Urinary bladder (tissue), 3 donors: ENCODE measurements at regions not wholly inside any gene's neighbourhood (a gene's known extent, or its start where the extent isn't known, plus 50 kb on each side); places are given as distances from the start of the nearest gene placed in this dataset.
"Not testable (repeated sequence)": the region's sequence is repeated elsewhere in the genome, so short reads cannot be mapped to it uniquely, and the experiment has no call there.

ENCODE experiments used
- DNase-seq: peaks from one replicate; pipeline ENCODE4 v3.0.0-alpha.2; 2015; ENCODE audit errors: extremely low spot score
- H3K27ac ChIP-seq: one replicate; pipeline ENCODE4 v1.5.1; 2013; ENCODE audit warnings: low read depth, mild to moderate bottlenecking, moderate library complexity
- H3K36me3 ChIP-seq: one replicate; pipeline ENCODE4 v1.6.1; 2013; ENCODE audit warnings: mild to moderate bottlenecking, moderate library complexity; ENCODE audit not compliant: insufficient read depth
- H3K4me1 ChIP-seq: one replicate; pipeline ENCODE4 v1.6.1; 2013; ENCODE audit warnings: mild to moderate bottlenecking, moderate library complexity; ENCODE audit not compliant: insufficient read depth
- H3K4me3 ChIP-seq: one replicate; pipeline ENCODE4 v1.5.1; 2013; ENCODE audit warnings: low read depth, low read length
- WGBS: extraction: QIAGEN DNeasy Blood & Tissue Kit; methylation state at CpG from one replicate; pipeline ENCODE4 v1.1.7; 2013; 5-methylcytosine and 5-hydroxymethylcytosine counted together
- donor health status: healthy with polysubstance abuse.
- donor health status: healthy.

DNA sequence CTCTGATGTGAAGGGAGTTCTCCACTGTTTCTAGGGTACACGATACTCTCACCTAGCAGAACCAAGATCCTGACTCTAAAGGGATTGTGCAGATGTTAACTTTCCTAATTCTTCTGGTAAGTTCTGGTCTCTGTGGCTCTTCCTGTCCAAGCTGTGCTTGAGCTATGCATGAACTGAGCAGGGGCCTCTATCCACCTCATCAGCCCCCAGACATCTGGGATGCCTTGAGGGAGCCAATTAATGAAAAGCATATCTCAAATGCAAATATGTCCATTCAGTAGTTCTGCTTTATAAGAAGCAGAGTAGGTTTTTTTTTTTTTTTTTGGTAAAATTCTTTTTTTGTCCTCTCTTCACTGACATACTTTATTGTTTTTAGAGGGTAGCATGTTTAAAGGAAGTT is 89.6 kb downstream of the POLR2M start:
- Histone ChIP-seq H3K4me1 (no peaks in the 10 kb centered on the region), H3K4me3 (no peak overlapping the region), H3K27ac (no peak overlapping the region), H3K36me3 (no peaks in the 10 kb centered on the region)
- no peak for DNase-seq
- 97% methylated on average over 1 of the region's 1 CpG for WGBS

DNA sequence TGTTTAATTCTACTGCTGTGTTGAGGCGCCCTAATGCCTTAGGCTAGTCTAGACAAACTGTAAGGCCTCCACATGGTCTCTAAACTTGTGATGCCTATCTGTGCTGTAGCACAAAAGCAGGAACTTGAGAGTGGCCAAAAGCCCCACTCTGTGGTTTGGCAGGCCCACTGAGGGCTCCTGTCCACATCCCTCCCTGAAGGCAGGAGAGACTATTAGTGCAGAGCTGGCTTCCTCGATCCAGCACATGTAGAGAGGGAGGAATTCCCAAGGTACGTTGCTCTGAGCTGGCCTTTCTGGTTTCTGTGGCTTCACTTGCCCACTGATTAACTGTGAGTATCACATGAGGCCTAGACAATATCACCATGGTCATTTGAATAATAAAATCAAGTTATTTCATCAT is 90.6 kb downstream of the POLR2M start:
- H3K4me1 ChIP-seq = no peaks in the 10 kb centered on the region
- no peak overlapping the region for H3K27ac ChIP-seq
- H3K4me3 ChIP-seq = no peak overlapping the region
- DNase-seq = no peak
- WGBS = 79% methylated on average over 3 of the region's 3 CpGs
- H3K36me3 ChIP-seq = no peaks in the 10 kb centered on the region

DNA sequence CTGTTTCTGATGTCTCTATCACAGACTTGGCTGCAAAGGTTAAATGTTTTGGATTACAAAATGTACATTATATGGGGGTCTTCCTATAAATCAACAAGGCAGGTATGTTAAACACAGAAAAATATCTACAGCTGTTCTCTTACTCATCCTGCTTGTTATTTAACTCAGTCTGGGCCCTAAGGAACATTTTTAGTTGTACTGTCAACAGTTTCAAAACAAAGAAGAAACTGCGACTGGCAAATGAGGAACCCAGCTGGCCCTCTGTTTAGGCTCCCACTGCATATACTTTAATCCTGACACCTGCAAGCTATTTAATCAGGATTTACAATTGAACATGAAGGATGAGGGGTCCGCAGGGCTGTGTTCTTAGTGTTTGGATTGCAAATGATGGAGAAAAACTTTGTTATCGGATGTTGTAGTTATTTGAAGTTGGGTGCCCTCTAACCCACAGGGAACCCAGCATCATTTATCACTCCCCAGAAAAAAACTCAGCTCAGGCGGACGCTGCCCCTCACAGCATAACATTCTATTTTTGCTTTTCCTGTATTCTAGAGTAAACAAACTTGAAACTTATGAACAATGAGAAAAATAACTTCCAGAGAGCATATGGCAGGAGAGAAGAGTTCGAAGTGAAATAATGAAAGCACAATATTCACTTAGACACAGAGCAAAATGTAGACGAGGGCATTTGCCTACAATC is 91.2 kb downstream of the POLR2M start:
- H3K36me3 ChIP-seq = no peaks in the 10 kb centered on the region
- no peaks in the 10 kb centered on the region for H3K4me1 ChIP-seq
- no peak for DNase-seq
- no peak overlapping the region for H3K4me3 ChIP-seq
- WGBS = 62% methylated on average over 7 of the region's 7 CpGs
- H3K27ac ChIP-seq = no peak overlapping the region

GRCh38 chr15:57806003-57806402 is 99.5 kb downstream of the POLR2M start:
- H3K36me3 ChIP-seq = no peaks in the 10 kb centered on the region
- H3K4me3 ChIP-seq = no peak overlapping the region
- H3K4me1 ChIP-seq = no peaks in the 10 kb centered on the region
- 67% methylated on average over 7 of the region's 7 CpGs for WGBS
- H3K27ac ChIP-seq = no peak overlapping the region
- DNase-seq = no peak

DNA sequence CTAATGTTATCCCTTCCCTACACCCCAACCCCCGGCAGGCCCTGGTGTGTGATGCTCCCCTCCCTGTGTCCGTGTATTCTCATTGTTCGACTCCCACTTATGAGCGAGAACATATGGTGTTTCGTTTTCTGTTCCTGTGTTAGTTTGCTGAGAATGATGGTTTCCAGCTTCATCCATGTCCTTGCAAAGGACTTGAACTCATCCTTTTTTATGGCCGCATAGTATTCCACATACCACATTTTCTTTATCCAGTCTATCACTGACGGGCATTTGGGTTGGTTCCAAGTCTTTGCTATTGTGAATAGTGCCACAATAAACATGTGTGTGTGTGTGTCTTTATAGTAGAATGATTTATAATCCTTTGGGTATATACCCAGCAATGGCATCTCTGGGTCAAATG is 102.8 kb downstream of the POLR2M start:
- DNase-seq, H3K36me3 ChIP-seq, H3K4me1 ChIP-seq, H3K27ac ChIP-seq, H3K4me3 ChIP-seq: not testable (repeated sequence)
- WGBS = 95% methylated on average over 7 of the region's 7 CpGs

GRCh38 chr15:57816599-57816998 is 110.1 kb downstream of the POLR2M start:
- WGBS = 75% methylated on average over 6 of the region's 6 CpGs
- no peak overlapping the region for H3K27ac ChIP-seq
- H3K36me3 ChIP-seq = no peaks in the 10 kb centered on the region
- H3K4me3 ChIP-seq = no peak overlapping the region
- no peaks in the 10 kb centered on the region for H3K4me1 ChIP-seq
- DNase-seq = no peak

DNA sequence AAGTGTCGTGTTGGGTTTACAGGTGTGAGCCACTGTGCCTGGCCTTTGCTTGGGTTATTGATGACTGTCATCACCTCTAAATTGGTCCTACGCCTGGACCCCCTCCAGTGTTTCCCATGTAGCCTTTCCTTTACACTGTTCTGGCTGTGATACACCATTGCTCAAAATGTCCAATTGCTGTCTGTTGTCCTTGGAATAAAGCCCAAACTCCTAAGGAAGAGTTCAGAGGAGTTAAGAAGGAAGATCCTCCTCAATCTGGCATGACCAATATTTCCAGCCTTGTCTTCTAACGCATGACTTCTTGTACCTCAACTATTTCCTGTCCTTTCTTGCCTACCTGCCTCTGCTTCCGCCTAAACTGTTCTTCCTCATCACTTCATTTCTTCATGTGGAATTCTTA is 113.1 kb downstream of the POLR2M start:
- Histone ChIP-seq H3K4me3 (no peak overlapping the region), H3K4me1 (no peaks in the 10 kb centered on the region), H3K36me3 (no peaks in the 10 kb centered on the region), H3K27ac (no peak overlapping the region)
- no peak for DNase-seq
- 81% methylated on average over 4 of the region's 4 CpGs for WGBS

- no peaks in the 10 kb centered on the region for H3K4me1 ChIP-seq
- no peaks in the 10 kb centered on the region for H3K36me3 ChIP-seq
- no peak for DNase-seq
- no peak overlapping the region for H3K27ac ChIP-seq
- 47% methylated on average over 2 of the region's 2 CpGs for WGBS
- H3K4me3 ChIP-seq = no peak overlapping the region
Observed at GRCh38 chr15:57820119-57820518, 113.6 kb downstream of the POLR2M start.

DNA sequence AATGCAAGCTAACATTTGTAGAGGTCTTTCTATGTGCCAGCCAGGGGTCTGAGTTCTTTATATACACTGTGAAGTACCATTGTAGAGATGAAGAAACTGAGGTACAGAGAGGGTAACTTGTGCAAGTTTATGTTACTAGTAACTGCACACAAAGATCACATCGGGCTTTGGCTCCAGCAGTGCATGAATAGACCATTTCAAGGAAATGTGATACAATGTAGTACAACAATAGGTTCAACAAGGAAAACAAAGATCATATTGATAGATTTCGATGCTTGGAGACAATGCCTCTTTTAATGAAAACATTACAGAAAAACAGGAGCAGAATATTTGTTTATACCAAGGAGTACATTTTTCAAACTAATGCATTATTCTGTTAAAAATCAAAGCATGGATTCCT is 115.3 kb downstream of the POLR2M start:
- DNase-seq = no peak
- Histone ChIP-seq H3K27ac (no peak overlapping the region), H3K4me1 (no peaks in the 10 kb centered on the region), H3K4me3 (no peak overlapping the region), H3K36me3 (no peaks in the 10 kb centered on the region)
- WGBS = 83% methylated on average over 2 of the region's 2 CpGs

GRCh38 chr15:57823325-57823882 is 116.9 kb downstream of the POLR2M start:
- Histone ChIP-seq H3K4me3 (no peak overlapping the region), H3K36me3 (no peaks in the 10 kb centered on the region), H3K27ac (no peak overlapping the region), H3K4me1 (no peaks in the 10 kb centered on the region)
- no peak for DNase-seq
- WGBS = 40% methylated on average over 6 of the region's 6 CpGs

GRCh38 chr15:57824186-57824585 is 117.7 kb downstream of the POLR2M start:
- Histone ChIP-seq H3K4me3 (no peak overlapping the region), H3K27ac (no peak overlapping the region), H3K4me1 (no peaks in the 10 kb centered on the region), H3K36me3 (no peaks in the 10 kb centered on the region)
- no peak for DNase-seq
- WGBS = 82% methylated on average over 3 of the region's 3 CpGs

DNA sequence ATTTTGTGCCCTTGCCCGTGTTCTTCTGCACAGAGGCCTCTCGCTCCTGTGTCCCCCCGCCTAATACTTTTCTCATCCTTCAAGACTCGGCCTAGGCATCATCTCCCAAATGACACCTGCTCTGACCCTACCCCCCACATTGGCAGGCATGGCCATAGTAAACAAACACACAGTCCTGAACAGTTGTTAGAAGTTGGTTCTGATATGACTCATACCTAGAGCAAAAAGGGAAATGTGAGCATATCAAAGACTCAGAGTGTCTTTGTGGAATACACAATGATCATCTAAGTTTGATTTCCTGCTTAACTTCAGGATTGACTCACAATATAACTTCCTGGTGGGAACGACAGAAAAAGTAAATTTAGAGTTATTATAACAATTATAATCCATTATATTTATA is 120.5 kb downstream of the POLR2M start:
- Histone ChIP-seq H3K4me3 (no peak overlapping the region), H3K36me3 (no peaks in the 10 kb centered on the region), H3K27ac (no peak overlapping the region), H3K4me1 (no peaks in the 10 kb centered on the region)
- 80% methylated on average over 5 of the region's 5 CpGs for WGBS
- DNase-seq = no peak

GRCh38 chr15:57827971-57828370 is 121.5 kb downstream of the POLR2M start:
- no peaks in the 10 kb centered on the region for H3K4me1 ChIP-seq
- no peak overlapping the region for H3K27ac ChIP-seq
- DNase-seq = no peak
- 72% methylated on average over 2 of the region's 2 CpGs for WGBS
- H3K36me3 ChIP-seq = no peaks in the 10 kb centered on the region
- no peak overlapping the region for H3K4me3 ChIP-seq

DNA sequence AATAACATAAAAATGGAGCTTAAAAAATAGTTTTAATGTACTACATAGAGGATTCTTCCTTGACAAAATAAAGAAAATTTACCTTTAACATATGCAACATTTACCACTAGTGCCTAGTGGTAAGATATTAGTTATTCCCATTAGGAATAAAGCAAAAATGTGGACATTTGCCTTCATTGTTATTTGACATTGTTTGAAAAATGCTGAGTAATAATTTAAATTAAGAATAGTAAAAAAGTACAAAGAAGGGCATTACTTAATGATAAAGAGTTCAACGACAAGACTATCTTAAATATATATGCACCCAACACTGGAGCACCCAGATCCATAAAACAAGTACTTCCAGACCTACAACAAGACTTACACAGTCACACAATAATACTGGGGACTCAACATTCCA is 125.7 kb downstream of the POLR2M start:
- Histone ChIP-seq H3K36me3 (no peaks in the 10 kb centered on the region), H3K4me1 (no peaks in the 10 kb centered on the region), H3K27ac (no peak overlapping the region), H3K4me3 (no peak overlapping the region)
- WGBS = 100% methylated on average over 1 of the region's 1 CpG
- no peak for DNase-seq

GRCh38 chr15:57835119-57835518 is 128.6 kb downstream of the POLR2M start:
- DNase-seq = no peak
- Histone ChIP-seq H3K4me1 (no peaks in the 10 kb centered on the region), H3K36me3 (no peaks in the 10 kb centered on the region), H3K27ac (no peak overlapping the region), H3K4me3 (no peak overlapping the region)
- WGBS = 95% methylated on average over 3 of the region's 3 CpGs
